ACHN (cell line): ENCODE measurements at regions not wholly inside any gene's neighbourhood (a gene's known extent, or its start where the extent isn't known, plus 50 kb on each side); places are given as distances from the start of the nearest gene placed in this dataset.
"Not testable (repeated sequence)": the region's sequence is repeated elsewhere in the genome, so short reads cannot be mapped to it uniquely, and the experiment has no call there.

Source experiments
- DNase-seq: peaks from one replicate; pipeline ENCODE4 v3.0.0-alpha.2; 2015
- in situ Hi-C: cut with HindIII; loops from 2 replicates; pipeline ENCODE4 v1.10.0; 2017; ENCODE audit warnings: low sequenced_read_pairs, low pct_ligation_motif_present, low pct_unique_long_range_greater_than_20kb

DNA sequence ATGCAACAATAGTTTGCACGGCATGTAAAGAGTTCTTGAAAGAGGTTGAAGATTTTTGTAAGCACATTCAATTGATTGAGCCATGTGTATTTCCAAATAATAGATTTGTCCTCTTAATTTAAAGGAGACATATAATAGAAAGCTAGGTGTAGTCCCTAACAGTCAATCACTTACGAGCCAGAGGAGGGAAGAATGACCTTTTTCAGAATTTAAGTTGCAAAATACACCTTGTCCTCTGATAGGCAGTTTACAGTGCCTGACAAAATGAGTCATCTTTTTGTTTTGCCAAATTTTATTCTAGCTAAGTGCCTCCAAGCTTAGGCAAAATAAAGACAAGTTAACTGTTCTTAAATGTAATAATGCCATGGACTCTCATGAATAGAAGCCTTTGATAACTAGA, 88.3 kb upstream of the GOLGA6L4 start:
- DNase-seq, in situ Hi-C loops: not testable (repeated sequence)

DNA sequence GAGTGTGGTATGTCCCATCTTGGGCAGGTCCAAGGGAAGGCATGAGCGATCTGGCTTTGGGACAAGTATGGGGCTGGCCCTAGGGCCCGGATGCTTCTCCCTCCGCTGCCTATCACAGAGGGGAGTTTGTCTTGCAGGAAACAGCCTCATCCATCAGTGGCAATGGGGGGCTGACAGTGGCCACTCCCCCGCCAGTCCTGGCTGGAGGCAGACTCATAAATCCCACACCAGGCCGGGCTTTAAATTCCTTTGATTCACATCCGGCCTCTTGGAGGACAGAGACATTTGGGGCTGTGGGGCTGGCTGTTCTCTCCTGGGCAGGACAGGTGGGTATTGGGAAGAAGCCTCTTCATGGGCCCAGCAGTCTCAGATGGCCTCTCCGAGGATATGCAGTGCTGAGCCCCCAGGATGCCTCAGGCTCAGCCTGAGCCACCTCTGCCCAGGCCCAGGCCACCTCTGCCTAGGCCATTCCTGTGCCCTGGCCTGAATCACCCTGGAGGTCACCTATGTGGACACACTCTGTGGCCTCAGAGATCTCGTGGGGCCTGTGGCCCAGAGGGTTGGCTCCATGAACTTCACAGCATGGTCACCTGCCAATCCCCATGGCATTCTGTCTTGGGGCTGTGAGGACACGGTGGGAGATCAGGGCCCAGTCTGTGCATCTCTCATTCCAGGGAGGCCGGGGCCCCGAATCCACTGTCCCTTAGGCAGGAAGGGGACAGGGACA, 84.2 kb upstream of the GOLGA6L4 start:
- in situ Hi-C loops, result no loop called here
- no peak for DNase-seq

DNA sequence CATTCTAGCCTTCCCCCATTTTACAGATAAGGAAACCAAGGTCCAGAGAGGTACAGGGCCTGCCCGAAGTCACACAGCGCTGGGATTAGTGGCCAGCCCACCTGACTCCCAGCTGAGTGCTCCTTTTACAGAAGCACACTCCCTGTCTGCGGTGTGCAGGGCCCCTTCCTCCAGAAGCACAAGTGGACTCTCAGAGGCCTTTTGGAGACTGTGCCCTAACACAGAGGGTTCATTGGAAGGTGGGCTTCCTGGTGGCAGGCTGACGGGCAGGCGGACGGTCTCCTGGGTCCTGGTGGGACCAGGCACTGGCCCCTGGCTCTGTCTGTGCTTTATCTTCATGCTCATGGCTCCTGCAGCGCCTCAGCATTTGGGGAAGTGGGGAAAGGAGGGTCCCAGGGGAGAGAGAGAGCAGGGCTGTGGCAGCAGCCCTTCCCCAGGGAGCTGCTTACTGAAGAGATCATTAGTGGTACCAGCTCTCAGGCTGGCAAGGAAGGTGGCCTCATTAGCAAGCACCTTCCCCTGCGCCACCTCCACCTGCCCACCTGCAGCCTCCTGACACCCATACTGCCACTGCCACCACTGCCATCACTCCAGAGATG, 83.1 kb upstream of the GOLGA6L4 start:
- DNase-seq, in situ Hi-C loops: not testable (repeated sequence)

DNA sequence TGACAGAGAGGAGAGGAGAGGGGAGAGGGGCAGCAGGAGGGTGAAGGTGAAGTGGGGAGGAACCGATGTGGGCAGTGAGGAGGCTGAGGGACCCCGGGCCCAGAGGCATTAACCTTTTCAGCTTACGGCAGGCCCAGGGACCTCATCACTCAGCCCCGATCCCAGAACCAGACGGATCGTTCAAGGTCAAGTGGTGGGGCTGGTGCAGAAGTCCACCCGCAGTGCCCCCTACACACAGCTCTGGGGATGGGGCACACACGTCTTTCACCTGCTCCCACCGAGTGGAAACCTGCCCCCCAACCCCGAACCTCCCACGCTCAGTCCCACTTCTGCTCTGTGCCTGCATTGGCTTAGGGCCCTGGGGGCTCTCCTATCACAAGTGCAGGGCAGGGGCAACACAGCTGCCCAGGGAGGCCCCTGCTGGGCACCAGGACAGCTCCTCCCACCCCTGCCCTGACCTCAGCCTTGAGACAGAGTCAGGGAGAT, 81.9 kb upstream of the GOLGA6L4 start:
- DNase-seq, in situ Hi-C loops: not testable (repeated sequence)

DNA sequence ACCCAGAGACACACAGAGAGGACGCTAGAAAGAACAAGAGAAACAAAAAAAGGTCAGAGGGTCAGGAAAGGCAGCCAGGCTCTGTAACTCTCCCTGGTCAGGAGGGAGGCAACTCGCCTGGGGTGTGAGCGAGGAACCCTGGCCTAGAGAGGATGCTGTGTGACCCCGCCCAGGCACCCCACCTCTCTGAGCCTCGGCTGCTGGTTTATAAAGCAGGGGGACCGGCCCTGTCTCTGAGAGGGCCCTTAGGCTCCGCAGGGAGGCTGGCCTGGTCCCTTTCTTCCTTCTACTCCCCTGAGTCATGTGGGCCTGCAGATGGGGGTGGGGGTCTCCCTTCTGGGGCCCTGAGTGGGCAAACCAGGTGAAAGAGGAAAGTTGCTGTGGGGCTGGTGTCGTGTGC, 81.3 kb upstream of the GOLGA6L4 start:
- DNase-seq, in situ Hi-C loops: not testable (repeated sequence)

DNA sequence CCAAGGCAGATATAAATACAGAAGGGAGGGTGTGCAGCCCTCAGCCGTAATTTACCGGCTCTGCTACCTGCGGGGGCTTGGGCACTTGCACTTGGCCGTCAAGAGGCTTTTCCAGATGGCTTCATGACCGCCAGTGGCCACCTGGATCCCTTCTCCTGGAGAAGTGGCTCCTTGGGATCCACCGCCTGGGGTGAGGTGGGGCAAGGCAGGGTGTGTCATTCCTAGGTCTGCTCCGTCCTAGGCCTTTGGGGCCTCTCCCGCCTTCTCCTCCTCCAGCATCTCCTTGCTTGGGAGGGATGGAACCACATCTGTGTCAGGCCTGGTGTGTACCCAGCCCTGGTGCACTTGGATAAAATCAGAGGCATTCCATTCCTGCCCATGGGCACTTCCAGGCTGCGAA, 80.8 kb upstream of the GOLGA6L4 start:
- in situ Hi-C loops, DNase-seq: not testable (repeated sequence)

DNA sequence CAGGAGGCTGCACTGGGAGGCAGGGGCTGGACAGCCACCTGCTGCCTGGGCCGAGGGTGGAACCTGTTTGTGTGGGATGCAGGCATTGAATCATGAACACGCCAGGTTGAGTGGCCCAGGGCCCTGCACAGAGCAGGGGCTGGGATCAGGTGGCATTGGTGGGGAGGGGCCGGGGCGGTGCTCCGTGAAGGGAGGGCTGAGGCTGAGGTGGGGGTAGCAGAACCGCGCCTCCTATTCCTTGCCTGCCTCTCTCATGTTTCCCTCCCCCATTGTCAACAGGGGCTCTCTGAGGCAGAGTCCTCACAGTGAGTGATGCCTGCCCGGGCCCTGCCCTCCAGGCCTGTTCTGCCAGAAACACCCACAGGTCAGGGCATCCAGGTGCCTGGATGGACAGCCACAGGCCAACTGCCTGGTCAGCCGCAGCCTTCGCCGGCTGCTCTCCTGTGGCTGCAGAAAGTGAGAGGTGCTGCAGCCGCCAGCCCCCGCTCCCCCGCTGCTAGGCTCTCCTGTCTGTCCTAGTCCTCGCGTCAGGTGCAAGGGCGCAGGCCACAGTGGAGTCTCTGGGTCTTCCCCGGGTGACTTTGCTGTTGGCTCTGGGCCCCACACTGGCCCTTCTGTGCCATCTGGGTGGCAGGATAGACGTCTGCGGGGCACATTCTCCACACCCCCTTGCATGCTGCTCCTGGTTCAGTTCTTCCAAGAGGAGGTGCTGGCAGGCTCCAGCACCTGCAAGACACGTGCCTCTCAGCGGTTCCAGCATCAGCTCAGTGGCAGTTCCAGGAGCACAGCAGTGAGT, 79.6 kb upstream of the GOLGA6L4 start:
- DNase-seq, in situ Hi-C loops: not testable (repeated sequence)

DNA sequence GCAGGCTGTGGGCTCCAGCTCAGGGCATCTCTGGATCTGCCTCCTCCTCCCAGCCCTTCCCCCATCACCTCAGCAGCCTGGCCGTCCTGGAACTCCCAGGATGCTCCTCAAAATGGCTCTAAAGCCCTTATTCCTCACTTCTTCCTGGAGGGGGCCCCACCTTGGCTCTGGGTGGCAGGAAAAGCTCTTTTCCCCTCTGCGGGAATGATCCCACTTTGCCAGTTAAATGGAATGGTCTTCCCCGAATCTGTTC, 79.1 kb upstream of the GOLGA6L4 start:
- in situ Hi-C loops, DNase-seq: not testable (repeated sequence)

DNA sequence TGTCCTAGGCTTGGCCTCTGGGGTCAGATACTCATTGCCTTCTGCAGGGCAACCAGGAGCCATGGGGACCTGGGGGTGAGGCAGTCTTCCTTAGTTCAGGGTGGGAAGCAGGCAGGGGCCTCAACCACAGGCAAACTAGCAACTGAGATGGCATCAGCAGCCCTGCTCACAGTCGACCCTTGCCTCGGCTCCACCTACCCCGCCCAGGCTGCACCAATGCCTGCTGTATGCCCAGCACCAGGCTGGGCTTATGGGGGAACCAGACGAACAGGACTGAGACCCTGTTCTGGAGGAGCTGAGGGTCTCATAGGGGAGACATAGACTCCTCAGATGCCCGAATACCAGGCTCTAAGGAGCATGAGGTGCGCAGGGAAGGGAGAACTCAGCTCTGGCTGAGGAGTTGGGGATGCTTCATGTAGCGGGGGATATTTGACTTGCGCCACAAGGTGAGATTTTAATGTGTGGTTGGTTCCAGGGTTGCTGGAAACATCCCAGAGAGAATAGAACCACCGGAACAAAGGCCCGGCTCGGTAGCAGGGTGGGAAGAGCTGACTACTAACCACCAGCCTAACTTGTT, 78.4 kb upstream of the GOLGA6L4 start:
- in situ Hi-C loops, DNase-seq: not testable (repeated sequence)

DNA sequence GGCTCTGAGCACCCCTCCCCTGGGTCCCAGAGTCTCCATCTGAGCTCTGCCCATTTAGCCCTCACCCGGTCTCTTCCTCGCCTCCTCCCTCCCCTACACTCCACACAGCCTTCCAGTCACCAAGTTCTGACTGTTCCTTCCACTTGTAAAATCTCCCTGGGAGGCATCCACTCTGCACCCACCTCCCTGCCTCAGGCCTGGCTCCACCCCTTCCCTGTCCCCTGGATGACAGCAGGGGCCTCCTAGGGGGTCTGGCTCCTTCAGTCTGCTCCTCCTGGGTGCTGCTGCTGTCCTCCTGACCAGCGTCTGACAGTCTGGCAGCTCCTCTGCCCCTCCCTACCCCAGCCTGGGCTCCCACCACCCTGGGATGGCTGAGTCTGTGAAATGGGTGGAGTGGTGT, 77.7 kb upstream of the GOLGA6L4 start:
- in situ Hi-C loops, DNase-seq: not testable (repeated sequence)

DNA sequence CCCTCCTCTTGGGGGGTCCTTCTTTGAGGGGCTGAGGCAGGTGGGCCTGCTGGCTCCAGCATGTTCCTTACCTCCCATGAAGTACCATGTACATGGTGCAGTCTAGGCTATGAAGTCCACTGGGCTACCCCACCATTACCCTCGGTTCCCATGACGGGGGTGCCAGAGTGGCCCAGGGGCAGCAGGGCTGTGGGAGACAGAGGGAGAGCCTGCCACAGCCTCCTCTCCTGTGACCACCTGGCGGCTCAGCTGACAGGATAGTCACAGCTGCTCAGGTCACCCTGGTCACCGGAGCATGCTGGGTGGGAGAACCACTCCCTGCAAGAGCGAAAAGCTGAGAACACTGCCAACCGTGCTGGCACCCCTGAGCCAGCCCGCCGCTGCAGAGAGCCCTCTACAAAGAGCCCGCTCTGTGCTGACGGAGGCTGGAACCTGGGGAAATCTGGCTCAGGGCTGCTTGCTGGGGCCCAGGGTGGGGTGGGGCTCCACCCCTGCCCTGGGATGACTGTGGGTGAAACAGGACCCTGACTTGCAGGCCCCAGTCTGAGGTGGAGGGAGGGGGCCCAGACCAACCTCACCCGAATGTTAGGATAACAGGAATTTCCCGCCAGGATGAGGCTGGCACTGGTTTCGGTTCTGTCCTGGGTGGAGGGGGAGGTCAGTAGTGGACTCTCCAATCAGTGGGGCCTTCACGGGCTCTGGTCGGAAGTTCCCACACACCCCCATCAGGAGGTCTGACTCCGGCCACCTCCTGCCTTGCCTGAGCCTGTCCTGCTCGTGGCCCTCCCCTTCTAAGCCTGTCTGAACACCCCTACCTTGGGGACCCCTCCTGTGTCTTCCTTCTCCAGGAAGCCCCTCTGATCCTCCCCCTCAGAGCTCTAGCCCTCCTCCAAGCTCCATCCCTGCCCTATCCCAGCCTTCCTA, 76.0 kb upstream of the GOLGA6L4 start:
- DNase-seq, in situ Hi-C loops: not testable (repeated sequence)

DNA sequence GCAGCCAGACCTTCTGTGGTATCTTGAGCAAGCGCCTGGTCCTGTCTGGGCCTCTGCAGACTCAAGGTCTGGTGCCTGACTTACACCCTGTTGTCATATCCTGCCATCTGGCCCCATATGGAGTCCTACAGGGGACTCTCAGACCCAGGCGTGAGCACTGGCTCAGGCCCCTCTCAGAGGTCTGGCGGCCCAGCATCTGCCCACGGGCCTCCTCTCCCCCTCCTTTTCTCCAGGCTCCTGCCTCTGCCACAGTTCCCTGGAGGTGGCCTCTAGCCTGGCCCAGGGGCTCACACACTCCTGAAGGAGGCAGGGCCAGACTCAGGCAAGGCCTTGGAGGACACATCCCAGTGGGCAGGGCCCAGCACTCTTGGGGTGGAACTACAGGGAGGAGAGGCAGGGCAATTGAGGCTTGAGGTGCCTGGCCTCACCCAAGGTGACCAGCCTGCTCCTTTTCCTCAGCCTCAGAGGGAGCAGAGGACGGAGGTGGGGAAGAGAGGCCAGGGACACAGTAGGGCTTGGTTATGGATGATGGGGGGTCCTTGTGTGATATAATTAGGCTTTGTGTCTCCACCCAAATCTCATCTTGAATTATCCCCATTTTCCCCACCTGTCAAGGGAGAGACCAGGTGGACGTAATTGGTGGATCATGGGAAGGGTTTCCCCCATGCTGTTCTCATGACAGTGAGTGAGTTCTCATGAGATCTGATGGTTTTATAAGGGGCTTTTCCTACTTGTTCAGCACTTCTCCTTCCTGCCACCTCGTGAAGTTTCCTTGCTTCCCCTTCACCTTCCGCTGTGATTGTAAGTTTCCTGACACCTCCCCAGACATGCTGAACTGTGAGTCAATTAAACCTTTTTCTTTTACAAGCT, 70.9 kb upstream of the GOLGA6L4 start:
- in situ Hi-C loops, DNase-seq: not testable (repeated sequence)

DNA sequence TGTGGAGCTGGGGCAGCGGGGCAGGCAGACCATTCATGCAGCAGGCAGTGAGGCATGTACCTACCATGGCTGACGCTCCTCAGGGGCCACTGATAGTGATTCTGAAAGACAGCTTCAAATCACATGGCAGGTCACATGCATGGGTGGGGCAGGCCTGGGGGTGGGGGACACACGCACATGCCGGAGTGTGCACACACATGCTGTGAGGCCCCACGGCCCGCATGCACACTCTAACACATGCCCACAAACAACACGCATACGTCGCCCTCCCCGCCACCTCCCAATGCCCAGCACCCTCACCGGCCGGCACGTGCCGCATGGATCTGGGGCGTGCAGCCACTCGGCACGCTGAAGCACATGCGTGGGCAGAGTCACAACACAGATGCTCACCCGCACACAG, 65.5 kb upstream of the GOLGA6L4 start:
- DNase-seq, in situ Hi-C loops: not testable (repeated sequence)

DNA sequence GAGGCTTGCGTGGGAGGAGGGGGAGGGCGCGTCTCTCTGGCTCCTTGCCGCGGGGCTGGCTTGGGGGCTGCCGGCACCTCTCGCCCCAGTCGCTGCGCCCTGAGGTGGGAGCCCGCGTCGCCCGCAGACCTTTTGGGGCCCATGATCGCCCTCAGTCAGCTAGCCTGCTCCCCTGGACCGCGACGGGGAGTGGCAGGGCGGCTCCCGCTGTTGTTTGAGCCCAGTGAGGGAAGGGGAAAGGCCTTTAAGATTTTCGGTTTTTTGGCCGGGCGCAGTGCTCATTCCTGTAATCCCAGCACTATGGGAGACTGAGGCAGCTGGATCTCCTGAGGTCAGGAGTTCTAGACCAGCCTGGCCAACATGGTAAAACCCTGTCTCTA, 62.4 kb upstream of the GOLGA6L4 start:
- in situ Hi-C loops, DNase-seq: not testable (repeated sequence)
